B cell (primary cell): ENCODE measurements at regions not wholly inside any gene's neighbourhood (a gene's known extent, or its start where the extent isn't known, plus 50 kb on each side); places are given as distances from the start of the nearest gene placed in this dataset.

Experiments
- ATAC-seq: fragments of 200-7000 bp; cut with Tn5 transposase; one replicate; pipeline ENCODE4 v1.10.0; 2021; ENCODE audit warnings: low read depth, mild to moderate bottlenecking, moderate number of reproducible peaks, moderate library complexity
- CTCF ChIA-PET: fragments of 350-600 bp; sonication (Branson Sonifier 250); formaldehyde crosslinking; loops from one replicate; lab custom pipeline; 2021; ENCODE audit warnings: antibody characterized with exemption, inconsistent platforms; lab: Charles Lee
- POLR2A ChIA-PET: fragments of 350-600 bp; sonication (Branson Sonifier 250); formaldehyde crosslinking; loops from one replicate; lab custom pipeline; 2021; ENCODE audit warnings: antibody characterized with exemption; lab: Charles Lee
- DNase-seq: peaks from one replicate; pipeline ENCODE4 v3.0.0; 2013
- H2AFZ ChIP-seq: 2 replicates; pipeline ENCODE4 v1.6.1; 2012; ENCODE audit warnings: mild to moderate bottlenecking, low read depth, low read length; ENCODE audit not compliant: insufficient read depth, poor library complexity, severe bottlenecking
- H3K27ac ChIP-seq, 2 donors: 1 replicate in 1 of 2; 2 replicates in 1 of 2; pipeline ENCODE4 v1.5.1; 2012 to 2013; ENCODE audit warnings: low read length in 2 of 2, mild to moderate bottlenecking in 2 of 2, moderate library complexity in 1 of 2
- H3K27me3 ChIP-seq, 4 experiments: fragments of 200-600 bp in 1 of 4; sonication (generic) in 1 of 4; replicated peaks in 1 of 4; 1 replicate in 2 of 4; 2 replicates in 2 of 4; pipeline versions ENCODE4 v1.6.1 to v1.7.0; 2013 to 2016; ENCODE audit warnings: low read length in 3 of 4, mild to moderate bottlenecking in 2 of 4, mixed read lengths in 1 of 4, moderate library complexity in 1 of 4; ENCODE audit not compliant: insufficient read depth in 4 of 4, control insufficient read depth in 3 of 4; ENCODE audit errors: control extremely low read depth in 1 of 4
- H3K36me3 ChIP-seq, 2 experiments: replicated peaks in 1 of 2; 1 replicate in 1 of 2; 2 replicates in 1 of 2; pipeline versions ENCODE4 v1.6.1 to v1.7.1; 2013; ENCODE audit warnings: low read length in 1 of 2; ENCODE audit not compliant: insufficient read depth in 2 of 2, control insufficient read depth in 1 of 2; ENCODE audit errors: control extremely low read depth in 1 of 2, extremely low read depth in 1 of 2
- H3K4me1 ChIP-seq, 2 donors: fragments of 200-600 bp in 1 of 2; sonication (generic) in 1 of 2; 1 replicate in 1 of 2; 2 replicates in 1 of 2; pipeline versions ENCODE4 v1.5.1 to v1.6.1; 2013 to 2017; ENCODE audit warnings: low read length in 2 of 2; ENCODE audit not compliant: control insufficient read depth in 2 of 2, insufficient read depth in 2 of 2
- H3K4me2 ChIP-seq: replicated peaks from 2 replicates; pipeline ENCODE3; 2012; ENCODE audit warnings: mild to moderate bottlenecking, low read depth, low read length; ENCODE audit not compliant: poor library complexity, severe bottlenecking
- H3K4me3 ChIP-seq, 5 experiments: fragments of 200-600 bp in 1 of 5; sonication (generic) in 1 of 5; 1 replicate in 3 of 5; 2 replicates in 2 of 5; pipeline versions ENCODE4 v1.5.1 to v1.7.0; 2011 to 2016; ENCODE audit warnings: low read length in 4 of 5, mild to moderate bottlenecking in 4 of 5, low read depth in 2 of 5, control low read depth in 1 of 5, moderate library complexity in 1 of 5; ENCODE audit not compliant: insufficient read depth in 1 of 5; ENCODE audit errors: control extremely low read depth in 1 of 5, extremely low read depth in 1 of 5
- H3K79me2 ChIP-seq: fragments of 200-600 bp; sonication (generic); one replicate; pipeline ENCODE4 v1.6.0; 2016; ENCODE audit warnings: low read length; ENCODE audit not compliant: control insufficient read depth, insufficient read depth
- H3K9ac ChIP-seq: fragments of 200-600 bp; sonication (generic); 2 replicates; pipeline ENCODE4 v1.6.1; 2017; ENCODE audit warnings: mild to moderate bottlenecking, low read length, moderate library complexity
- H3K9me3 ChIP-seq, 3 donors: one replicate each; pipeline versions ENCODE4 v1.6.1 to v1.7.1; 2013; ENCODE audit warnings: low read length in 2 of 3; ENCODE audit not compliant: control insufficient read depth in 2 of 3, insufficient read depth in 1 of 3; ENCODE audit errors: control extremely low read depth in 1 of 3
- H4K20me1 ChIP-seq: 2 replicates; pipeline ENCODE4 v1.6.0; 2012; ENCODE audit warnings: mild to moderate bottlenecking, low read length; ENCODE audit not compliant: insufficient read depth, control insufficient read depth, poor library complexity, severe bottlenecking
- H3K27ac Mint-ChIP-seq: one replicate; pipeline ENCODE4 v1.8.0; 2021; ENCODE audit warnings: mixed read lengths
- H3K27me3 Mint-ChIP-seq: one replicate; pipeline ENCODE4 v1.8.0; 2021; ENCODE audit warnings: mixed read lengths
- H3K4me1 Mint-ChIP-seq: one replicate; pipeline ENCODE4 v1.8.0; 2021; ENCODE audit warnings: mixed read lengths
- H3K4me3 Mint-ChIP-seq: one replicate; pipeline ENCODE4 v1.8.0; 2021; ENCODE audit warnings: mixed read lengths
- H3K9me3 Mint-ChIP-seq: one replicate; pipeline ENCODE4 v1.8.0; 2022; ENCODE audit warnings: mixed read lengths; ENCODE audit not compliant: insufficient read depth
- CTCF ChIP-seq: fragments of 200-600 bp; IDR thresholded peaks from one replicate; pipeline ENCODE4 v1.8.0; 2022; ENCODE audit warnings: antibody characterized with exemption, mild to moderate bottlenecking
- EZH2 ChIP-seq: IDR thresholded peaks from 2 replicates; pipeline ENCODE4 v1.6.1; 2012; ENCODE audit warnings: borderline replicate concordance, low read depth, mild to moderate bottlenecking, moderate library complexity, low read length; ENCODE audit not compliant: insufficient read depth, poor library complexity, severe bottlenecking
- WGBS: methylation state at CpG from one replicate; pipeline ENCODE4 v1.1.5; 2013; ENCODE audit warnings: missing lambda C conversion rate; ENCODE audit not compliant: insufficient coverage; 5-methylcytosine and 5-hydroxymethylcytosine counted together
- intact Hi-C: fragments of 100-400 bp; cut with micrococcal nuclease; formaldehyde crosslinking; loops from one replicate; pipeline ENCODE4 v1.10.0; 2022

GRCh38 chr10:117631276-117632145 is 89.0 kb downstream of the EMX2 start:
- H3K9me3 Mint-ChIP-seq = no peaks in the 10 kb centered on the region
- no peaks in the 10 kb centered on the region for H3K36me3 ChIP-seq
- CTCF ChIA-PET = interaction anchor here (0.6 kb wide), 1 partner anchor 136 kb away, joined by 3 read pairs; no protein-coding TSS in a partner anchor

More at GRCh38 chr10:117631276-117632145, 89.0 kb downstream of the EMX2 start:
- H3K4me2 ChIP-seq = no peak overlapping the region
- no peak overlapping the region for H3K9ac ChIP-seq
- H3K9me3 ChIP-seq = peaks cover 0 to 2% (median 0%) of the 10 kb centered on the region in 3 donors
- H3K27ac ChIP-seq = no peak overlapping the region
- H4K20me1 ChIP-seq = no peaks in the 10 kb centered on the region
- Mint-ChIP-seq H3K4me3 (no peak overlapping the region), H3K27me3 (peaks cover 7% of the 10 kb centered on the region), H3K27ac (no peak overlapping the region), H3K4me1 (no peaks in the 10 kb centered on the region)
- no peak for DNase-seq
- TF ChIP-seq EZH2 = no peak
- no peak for TF ChIP-seq CTCF
- no peak overlapping the region for H3K4me3 ChIP-seq
- intact Hi-C loops = no loop called here
- H3K4me1 ChIP-seq = no peaks in the 10 kb centered on the region
- H3K27me3 ChIP-seq = no peaks in the 10 kb centered on the region
- WGBS = 73% methylated on average over 8 of the region's 11 CpGs
- POLR2A ChIA-PET = no interaction called here
- H2AFZ ChIP-seq = no peak overlapping the region
- no peak for ATAC-seq
- no peaks in the 10 kb centered on the region for H3K79me2 ChIP-seq
